Muscle of back (tissue), 3 donors: ENCODE measurements at regions not wholly inside any gene's neighbourhood (a gene's known extent, or its start where the extent isn't known, plus 50 kb on each side); places are given as distances from the start of the nearest gene placed in this dataset.
"Not testable (repeated sequence)": the region's sequence is repeated elsewhere in the genome, so short reads cannot be mapped to it uniquely, and the experiment has no call there.

Experiments
- DNase-seq, 3 donors: peaks; one replicate each; pipeline versions ENCODE4 v3.0.0 to v3.0.0-alpha.2; 2013

DNA sequence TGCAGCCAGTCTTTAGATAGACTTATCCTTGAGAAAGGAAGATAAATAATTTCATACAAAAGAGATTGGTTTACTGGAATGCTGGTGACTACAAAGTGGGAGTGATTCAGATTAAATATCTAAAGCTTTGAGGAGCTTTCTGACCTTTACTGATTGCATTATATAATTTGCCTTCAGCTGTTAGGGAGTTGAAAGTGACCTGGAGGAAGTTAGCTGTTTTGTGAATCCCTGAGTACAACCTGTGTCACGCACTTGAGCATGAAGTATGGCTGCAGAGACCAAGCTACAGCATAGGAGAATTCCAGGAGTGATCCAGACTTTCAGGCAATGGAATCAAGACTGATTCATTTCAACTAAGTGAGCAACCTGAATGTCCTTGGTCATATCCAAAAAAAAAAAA, 1848.3 kb upstream of the RAG2 start:
- DNase-seq: no peak

DNA sequence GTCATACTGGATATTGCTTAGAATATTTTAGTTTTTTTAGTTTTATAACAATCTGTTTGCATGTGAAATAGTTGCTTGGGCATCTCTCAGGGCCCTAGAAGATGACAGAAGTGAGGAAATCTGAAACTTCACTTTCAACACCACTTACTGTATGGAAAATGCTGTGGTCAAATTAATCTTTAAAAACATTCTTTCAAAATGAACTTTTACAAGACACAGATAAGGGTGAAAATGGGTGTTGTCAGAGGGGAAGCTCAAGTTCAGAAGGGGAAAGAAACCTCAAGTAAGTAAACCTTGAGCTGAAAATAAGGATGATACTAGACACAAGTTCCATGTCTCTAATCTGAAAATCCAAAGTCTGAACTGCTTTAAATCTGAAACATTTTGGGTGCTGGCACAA, 1840.1 kb upstream of the RAG2 start:
- DNase-seq: no peak

DNA sequence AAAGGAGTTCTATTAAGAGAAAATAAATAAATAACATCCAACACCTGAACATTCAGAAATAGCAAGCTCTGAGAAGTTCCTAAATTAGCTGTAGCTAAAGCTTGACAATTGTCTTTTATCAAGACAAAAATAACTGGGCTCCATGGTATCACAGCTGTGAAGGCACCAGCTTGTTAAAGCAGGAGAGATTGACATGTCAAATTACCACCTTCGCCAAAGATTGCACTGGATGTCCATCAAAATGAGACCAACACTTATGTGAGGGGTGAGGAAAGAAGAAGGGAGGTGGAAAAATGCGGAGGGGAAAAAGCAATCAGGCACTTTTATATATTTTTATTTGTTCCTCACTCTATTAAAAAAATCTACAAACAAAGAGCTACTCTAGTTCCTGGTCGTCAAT, 1827.5 kb upstream of the RAG2 start:
- DNase-seq: no peak

DNA sequence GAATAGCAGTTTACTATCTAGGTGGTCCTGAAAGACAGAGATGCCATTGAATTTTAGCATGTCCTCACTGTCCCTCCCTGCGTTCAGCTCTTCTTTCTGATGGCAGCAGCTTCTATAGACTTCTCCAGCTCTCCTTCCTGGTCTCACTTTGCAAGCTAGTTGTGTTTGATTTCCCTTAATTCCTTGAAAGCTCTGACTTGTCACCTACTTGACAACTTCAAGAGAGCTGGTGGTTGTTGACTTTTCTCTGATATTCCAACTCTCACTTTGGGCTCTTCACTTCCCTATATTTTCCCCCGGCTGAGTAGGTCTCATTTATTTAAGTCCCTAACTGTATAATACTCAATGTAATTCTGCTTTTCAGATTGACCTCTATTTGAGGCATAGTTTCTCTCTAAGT, 1825.0 kb upstream of the RAG2 start:
- no peak for DNase-seq

DNA sequence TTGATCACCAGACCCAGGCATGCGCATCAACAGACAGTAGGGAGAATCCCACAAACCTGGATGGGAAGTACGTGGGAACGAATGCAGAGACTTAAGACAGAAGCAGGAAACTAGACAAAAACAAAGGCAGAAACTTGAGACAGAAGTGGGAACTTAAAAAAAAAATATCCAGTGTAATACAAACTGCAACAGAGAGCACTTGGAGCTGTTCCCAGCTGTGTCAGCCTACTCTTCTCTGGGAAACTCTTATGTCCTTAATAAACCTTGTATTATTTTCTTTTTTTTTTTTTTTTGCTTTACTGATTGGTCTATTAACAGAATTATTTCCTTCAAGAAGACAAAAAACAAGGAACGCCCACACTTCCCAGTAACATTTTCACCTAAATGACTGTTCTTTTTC, 1818.1 kb upstream of the RAG2 start:
- peak; percentile 18 to 60 (median 26) for DNase-seq

DNA sequence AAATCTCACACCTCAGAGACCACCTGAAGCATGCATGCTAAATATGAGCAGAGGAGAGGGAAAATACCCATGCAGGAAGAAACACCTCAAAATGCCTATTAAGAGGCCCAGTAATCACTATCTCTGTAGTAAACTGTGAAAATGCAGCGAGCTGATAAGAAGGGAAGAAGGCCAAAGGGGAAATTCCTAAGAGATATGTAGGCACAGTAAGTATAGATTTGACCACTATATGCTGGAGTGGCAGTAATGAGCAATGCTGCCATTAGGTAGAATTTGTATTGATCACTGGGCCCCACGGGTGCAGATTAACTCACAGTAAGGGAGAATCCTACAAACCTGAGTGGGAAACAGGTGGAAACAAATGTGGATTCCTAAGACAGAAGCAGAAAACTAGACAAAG, 1813.1 kb upstream of the RAG2 start:
- DNase-seq: no peak

DNA sequence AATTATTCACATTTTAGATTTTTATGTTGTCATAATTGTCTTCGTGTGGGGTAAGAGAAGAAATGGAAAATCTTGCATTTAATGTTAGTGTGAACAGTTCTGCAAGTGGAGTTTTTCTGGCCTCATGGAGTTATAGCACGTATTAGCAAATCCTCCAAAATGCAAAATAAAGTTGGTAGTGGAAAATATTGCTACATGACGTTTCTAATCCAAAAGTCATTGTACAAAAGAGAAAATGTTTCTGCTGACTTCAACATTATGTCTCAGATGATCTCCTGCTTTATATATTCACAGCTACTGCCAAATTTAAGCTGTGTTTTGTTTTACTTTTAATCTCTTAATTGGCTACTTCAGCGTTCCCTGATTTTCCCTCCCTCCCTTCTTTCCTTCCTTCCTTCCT, 1804.0 kb upstream of the RAG2 start:
- DNase-seq: peak in 1 of 3 donors; percentile 7

DNA sequence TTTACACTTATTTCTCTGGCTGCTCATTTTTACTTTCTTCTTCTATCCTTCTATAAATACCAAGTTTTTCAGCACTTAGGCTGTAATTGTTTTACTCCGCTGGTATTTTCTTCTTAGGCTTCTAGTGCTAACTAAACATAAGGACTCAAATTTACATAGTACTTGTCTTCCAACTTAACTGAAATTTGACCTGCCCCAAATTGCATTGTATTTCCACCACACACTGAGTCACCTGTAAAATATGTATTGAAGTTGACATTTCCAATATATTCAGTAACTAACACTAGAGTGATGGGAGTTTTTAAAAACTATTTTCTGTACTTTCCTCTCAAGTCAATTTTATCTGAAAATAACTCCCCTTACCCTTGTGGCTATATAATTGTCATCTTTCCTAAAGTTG, 1794.1 kb upstream of the RAG2 start:
- DNase-seq: no peak

DNA sequence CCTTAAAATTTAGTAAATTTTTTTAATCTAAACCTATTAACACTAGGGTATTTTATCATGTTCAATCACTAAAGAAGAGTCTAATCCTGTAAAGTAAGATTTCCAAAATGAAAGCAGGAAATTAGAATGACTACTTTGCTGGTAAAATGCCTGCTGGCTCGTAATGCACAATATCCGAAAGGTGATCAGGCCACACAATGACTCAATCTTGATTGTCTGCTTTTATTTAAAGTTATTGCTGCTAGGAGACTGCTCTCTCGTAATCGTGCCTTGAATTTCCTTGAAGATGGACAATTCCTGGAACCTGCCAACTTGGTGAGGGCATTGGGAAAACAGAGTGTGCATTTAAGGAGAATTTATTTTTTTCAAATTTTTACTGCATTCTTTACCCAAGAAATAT, 1786.5 kb upstream of the RAG2 start:
- DNase-seq: peak in 1 of 3 donors; percentile 9

DNA sequence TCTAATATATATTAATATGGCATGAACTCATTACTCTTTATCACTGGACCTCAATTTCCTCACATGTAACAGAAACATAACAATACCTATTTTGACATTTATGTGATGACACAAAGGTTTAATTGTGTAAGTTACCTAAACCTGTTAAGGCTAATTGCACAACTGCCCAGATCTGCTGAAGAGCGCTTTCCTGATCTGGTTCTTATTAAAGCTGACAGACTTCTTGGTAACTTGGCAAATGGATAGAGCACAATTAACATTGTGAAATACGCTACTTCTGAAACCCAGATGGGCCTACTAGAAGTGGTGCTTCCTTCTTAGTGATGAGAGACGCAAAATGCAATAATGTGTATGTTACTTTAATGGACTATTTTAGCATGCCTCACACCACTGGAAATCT, 1767.2 kb upstream of the RAG2 start:
- no peak for DNase-seq

DNA sequence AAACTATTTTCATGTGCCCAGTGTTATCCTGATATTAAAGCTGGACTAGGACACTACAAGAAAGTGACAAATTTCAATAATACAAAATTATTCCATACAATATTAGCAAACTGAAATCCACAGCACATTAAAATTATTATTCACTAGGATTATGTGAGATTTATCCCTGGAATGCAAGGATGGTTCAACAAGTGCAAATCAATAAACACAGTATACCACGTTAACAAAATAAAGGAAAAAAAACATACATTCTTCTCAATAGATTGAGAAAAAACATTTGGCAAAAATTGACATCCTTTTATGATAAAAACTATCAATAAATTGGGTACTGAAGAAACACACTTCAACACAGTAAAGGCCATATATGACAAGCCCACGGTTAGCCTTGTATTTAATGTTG, 1758.2 kb upstream of the RAG2 start:
- DNase-seq: no peak

DNA sequence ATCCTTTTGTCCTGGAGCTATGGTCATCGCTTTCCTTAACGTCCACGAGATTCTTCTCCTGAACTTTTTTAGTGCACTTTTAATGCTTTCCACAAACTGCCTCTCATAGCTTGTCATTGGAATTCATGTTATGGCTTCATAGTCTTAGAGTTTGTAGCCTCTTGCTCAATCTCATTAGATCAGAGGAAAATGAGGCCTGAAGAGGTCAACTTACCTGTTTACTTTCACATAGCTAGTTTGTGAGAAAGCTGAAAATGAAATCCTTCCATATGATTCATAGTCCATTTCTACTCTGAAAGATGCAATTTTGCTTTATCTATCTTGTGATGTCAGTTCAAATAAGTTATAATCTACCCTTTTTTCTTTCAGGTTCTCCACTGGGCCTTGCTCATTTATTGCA, 1747.2 kb upstream of the RAG2 start:
- DNase-seq: no peak

DNA sequence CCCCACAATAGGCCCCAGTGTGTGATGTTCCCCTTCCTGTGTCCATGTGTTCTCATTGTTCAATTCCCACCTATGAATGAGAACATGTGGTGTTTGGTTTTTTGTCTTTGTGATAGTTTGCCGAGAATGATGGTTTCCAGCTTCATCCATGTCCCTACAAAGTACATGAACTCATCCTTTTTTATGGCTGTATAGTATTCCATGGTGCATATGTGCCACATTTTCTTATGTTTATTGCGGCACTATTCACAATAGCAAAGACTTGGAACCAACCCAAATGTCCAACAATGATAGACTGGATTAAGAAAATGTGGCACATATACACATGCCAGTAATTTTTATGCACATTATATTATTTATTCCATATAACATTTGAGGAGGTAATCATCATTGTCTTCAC, 1743.6 kb upstream of the RAG2 start:
- not testable (repeated sequence) for DNase-seq

DNA sequence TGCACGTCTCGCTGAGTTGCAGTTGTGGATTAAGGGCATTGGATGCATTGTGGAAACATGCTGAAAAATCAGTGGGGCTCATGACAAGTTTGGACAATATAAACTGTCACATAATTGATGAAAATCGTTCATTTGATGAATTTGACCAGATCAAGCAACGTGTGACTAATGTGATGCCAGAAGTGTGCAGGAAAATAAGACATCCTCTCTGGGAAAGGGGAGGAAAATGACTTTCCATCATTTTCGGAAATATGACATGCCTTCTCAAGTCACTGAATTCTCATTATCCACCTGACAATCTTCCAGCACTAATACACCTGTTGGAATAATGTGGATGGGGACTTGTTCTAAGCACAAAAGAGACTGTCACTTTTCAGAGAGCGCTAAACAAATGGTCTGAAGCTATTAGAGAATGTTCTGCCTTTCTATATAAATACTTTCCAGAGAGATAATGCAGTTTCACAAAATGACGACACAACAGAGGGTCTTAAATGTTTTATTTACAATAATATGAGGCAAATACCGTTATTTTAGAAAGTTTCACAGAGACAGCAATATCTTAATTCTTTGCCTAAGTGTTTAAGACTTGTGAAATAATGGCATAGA, 1741.9 kb upstream of the RAG2 start:
- no peak for DNase-seq

DNA sequence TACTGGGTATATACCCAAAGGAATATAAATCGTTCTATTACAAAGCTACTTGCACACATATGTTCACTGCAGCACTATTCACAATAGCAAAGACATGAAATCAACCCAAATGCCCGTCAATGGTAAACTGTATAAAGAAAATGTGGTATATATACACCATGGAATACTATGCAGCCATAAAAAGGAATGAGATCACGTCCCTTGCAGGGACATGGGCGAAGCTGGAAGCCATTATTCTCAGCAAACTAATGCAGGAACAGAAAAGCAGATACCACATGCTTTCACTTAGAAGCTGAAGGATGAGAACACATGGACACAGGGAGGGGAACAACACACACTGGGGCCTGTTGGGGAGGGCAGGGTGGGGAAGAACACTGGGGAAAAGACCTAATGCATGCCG, 1740.0 kb upstream of the RAG2 start:
- DNase-seq: not testable (repeated sequence)

DNA sequence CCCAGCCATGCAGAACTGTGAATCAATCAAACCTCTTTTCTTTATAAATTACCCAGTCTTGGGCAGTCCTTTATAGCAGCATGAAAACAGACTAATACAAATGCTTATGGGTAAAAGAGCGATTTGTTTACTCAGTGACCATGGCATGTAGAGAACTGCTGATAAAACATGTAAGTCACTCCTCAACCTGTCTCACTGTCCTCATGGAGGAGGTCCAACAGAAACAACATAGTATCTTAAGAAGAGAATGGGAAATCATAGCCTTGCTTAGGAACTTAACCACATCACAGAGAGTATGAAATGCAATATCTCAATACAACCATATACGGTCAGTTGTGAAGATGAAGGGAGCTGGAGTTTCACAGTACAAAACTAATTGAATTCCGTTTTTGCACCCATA, 1734.0 kb upstream of the RAG2 start:
- DNase-seq: no peak

DNA sequence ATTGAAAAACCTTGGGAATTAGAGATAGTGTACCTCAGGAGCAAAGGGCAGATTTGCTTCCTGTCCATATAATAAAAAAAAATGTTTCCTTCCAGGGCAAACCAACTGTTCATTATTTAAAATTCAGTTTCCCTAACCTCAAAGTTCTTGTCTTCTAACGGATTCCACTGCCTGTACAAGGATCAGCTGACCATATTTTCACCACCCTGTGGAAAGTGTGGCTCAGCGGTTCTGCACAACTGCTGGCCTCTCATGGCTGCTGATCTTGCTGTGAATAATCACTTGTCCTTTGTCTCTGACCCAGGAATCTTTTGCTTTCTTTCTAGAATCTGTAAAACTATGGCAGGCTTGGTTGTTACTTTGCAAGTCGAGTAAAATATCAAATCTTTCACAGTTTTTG, 1732.5 kb upstream of the RAG2 start:
- no peak for DNase-seq

DNA sequence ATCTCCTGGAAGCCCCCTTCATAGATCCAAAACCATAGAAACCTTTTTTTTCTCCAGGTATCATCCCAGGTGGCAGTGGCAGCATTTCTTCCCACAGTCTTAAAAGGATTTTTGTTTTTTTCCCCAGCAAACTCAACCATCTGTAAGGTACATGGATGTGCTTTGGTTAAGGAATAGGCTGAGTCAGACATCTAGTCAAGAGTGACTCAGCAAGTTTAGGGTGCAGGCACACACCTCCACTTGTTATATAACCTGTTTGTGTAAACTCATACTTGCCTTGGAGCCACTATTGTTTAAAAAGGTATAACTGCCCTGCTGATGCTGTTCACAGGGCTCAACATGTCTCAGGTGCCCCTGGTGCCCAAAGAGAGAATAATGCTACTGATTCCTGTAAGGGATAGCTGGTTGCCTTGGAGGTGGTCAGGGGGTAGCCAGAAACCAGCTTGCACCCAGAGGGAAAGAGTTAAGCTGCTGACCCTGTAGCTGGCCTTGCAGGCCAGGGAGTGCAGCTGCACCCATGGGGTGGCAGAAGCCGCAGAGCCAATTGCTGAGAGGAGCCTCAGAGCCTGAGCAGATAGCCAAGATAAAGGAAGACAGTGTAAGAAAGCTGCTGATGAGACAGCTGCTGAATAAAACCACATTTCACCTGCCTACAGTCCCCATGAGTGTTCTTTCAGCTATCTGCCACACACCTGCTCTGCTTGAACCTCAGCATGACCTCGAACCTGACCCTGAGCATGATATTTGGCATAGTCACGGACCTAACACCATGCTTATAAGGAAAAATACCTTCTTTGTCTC, 1726.1 kb upstream of the RAG2 start:
- no peak for DNase-seq

DNA sequence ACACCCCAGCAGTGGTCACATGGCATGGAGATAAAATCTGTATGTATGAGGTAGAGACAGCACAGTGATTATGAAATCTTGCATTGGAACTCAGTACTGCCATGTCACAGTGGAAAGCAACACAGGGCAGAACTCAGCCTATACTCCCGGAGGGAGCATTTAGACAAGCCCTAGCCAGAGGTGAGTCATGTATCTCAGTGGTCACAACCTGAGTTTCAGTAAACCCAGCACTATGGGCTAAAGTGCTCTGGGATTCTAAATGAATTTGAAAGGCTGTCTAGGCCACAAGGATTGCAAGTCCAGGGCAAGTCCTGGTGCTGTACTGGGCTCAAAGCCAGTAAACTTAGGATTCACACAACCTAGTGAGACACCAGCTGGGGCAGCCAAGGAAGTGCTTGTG, 1717.1 kb upstream of the RAG2 start:
- no peak for DNase-seq

DNA sequence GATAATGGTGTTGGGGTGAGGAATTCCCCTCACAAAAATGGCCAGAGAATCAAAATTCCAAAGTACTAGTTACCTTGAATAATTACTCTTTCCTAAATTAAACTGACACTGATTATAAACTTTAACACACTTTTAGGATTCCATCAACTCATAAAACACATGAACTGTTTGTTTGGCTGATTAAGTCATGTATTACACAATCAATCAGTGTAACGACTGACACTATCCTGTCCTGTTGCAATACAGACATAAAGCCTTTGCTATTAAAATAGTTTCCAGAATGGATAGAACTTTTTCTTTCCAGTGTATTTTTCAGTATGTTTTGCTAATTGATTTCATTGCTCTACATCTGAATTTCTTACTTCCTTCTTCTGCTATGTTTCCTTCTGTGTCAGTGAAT, 1709.4 kb upstream of the RAG2 start:
- no peak for DNase-seq

DNA sequence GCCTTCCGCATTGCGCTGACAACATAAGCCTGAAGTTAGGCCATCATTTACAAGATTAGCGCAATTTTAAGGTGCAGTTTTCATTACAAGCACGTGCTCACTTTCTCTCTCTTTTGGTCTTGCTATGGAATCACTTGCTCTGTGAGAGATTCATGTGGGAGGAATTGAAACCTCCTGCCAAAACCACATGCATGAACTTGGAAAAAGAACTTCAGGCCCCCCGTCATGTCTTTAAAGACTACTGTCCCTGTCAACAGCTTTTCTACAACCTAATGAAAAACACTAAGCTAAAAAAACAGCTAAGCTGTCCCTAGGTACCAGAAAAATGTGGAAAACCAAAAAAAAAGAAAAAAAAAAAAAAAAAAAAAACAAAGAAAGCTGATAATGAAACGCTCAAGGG, 1707.6 kb upstream of the RAG2 start:
- DNase-seq: peak; percentile 6 to 43 (median 19)

DNA sequence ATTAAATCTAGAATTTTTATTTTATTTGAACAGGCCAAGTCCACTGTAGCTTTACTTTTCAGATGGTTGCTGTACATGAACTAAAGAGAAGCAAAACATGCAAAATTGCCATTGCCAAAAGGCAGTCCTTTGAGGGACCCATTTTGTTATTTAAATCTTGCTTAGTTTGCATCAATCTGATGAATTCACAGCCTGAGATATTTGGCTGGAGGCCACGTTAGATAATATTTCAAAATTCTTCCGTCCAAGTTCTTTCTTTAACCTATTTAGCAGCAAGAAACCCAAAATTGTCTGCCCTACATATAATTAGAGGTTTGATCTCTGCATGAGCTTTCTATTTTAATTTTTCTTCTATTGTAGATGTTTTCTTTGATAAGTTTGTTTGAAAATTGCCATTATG, 1706.9 kb upstream of the RAG2 start:
- DNase-seq: peak in 1 of 3 donors; percentile 20

DNA sequence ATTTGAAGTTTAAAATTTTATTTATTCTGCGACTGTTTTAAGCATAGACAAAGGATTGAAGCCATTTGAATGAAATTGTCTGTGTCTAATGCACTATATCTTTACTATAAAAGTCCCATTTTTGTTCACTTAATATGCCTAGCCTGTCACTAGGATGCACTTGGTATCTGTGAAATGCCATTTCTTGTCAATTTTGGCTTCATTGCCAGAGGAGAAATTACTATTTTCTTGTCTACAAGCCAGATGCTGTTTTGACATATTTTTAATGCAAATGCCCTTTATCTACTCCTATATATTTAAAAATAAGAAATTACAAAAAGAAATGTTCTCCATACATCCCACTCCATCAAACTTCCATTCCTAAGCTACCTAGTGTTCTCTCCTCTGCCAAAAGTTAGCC, 1704.5 kb upstream of the RAG2 start:
- no peak for DNase-seq

DNA sequence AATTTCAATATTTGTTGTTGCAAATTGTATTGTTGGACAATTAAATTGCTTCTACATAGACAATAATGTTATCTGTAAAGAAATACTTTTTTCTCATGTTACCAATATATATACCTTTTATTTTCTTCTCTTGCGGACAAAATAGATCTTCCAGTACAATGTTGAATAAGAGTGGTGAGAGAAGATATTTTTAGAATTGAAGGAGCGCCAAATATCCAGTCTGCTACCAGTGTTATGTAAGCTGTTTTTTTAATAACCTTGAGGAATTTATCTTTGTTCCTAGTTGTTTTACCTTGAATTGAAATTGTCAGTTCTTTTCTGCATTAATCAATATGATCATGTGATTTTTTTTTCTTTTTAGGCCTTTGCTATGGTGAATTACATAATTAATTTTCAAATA, 1702.5 kb upstream of the RAG2 start:
- DNase-seq: no peak
